ENCODE measurements at regions not wholly inside any gene's neighbourhood (a gene's known extent, or its start where the extent isn't known, plus 50 kb on each side); places are given as distances from the start of the nearest gene placed in this dataset.

DNA sequence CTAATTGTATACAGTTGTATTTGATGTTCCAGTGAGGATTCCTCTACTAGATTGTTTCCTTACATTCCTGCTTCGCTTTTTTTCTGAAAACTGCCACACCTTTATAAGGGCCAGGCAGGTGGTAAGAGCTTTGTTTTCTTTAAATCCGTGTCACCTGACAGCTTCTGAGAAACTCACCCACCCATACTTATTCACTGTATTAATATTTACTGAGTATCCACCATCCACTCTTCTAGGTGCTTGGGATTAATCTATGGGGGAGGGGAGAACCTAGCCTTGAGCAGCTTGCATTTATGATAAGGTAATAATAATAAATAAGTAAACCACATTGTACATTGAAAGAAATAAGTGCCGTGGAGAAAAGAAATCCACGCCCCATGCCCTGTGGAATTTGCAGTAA lies 174.7 kb upstream of the AGAP1 start (continued):
- TF ChIP-seq, protein P1, sequence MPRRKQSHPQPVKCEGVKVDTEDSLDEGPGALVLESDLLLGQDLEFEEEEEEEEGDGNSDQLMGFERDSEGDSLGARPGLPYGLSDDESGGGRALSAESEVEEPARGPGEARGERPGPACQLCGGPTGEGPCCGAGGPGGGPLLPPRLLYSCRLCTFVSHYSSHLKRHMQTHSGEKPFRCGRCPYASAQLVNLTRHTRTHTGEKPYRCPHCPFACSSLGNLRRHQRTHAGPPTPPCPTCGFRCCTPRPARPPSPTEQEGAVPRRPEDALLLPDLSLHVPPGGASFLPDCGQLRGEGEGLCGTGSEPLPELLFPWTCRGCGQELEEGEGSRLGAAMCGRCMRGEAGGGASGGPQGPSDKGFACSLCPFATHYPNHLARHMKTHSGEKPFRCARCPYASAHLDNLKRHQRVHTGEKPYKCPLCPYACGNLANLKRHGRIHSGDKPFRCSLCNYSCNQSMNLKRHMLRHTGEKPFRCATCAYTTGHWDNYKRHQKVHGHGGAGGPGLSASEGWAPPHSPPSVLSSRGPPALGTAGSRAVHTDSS (tag by site-specific recombination; IDR thresholded peaks at IDR 0.05), result no peak
- TF ChIP-seq ZSCAN30 (tag by site-specific recombination; IDR thresholded peaks at IDR 0.05) (no peak), TCF7L2 (IDR thresholded peaks at IDR 0.05; ENCODE audit: borderline replicate concordance, low read depth, low read length) (no peak)
- TF ChIP-seq, protein P2, sequence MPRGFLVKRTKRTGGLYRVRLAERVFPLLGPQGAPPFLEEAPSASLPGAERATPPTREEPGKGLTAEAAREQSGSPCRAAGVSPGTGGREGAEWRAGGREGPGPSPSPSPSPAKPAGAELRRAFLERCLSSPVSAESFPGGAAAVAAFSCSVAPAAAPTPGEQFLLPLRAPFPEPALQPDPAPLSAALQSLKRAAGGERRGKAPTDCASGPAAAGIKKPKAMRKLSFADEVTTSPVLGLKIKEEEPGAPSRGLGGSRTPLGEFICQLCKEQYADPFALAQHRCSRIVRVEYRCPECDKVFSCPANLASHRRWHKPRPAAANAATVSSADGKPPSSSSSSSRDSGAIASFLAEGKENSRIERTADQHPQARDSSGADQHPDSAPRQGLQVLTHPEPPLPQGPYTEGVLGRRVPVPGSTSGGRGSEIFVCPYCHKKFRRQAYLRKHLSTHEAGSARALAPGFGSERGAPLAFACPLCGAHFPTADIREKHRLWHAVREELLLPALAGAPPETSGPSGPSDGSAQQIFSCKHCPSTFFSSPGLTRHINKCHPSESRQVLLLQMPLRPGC (tag by site-specific recombination; IDR thresholded peaks at IDR 0.05), result no peak

DNA sequence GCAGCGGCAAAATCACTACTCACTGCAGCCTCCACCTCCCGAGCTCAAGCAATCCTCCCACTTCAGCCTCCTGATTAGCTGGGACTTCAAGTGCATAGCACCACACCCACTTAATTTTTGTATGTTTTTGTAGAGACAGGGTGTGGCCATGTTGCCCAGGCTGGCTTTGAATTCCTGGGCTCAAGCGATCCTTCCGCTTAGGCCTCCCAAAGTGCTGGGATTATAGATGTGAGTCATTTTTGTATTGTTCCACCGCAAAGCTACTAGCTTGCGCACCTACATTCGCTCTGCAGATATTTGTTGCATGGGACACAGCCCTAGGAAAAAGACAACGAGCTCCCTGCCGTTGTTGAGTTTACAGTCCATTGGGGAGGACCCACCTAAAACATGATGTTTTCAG lies 173.5 kb upstream of the AGAP1 start:
- CTCF ChIA-PET, result no interaction called here

DNA sequence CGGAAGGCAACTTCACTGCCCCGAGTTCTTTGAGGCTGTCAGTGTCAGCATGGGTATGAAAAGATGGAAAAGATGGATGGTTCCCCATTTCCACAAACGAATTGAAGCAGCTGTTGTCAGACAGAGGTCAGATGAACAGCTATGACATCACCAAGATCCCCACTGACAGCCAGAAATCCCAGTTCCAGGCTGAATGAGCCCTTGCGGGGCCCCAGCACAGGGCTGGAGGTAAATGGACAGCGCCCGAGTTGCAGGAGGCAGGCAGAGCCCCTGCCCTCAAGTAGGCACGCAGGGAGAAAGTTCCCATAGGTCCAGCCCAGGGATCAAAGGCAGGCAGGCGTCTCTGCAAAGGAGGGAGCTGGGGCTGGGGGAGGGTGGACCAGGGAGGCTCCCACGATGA lies 169.5 kb upstream of the AGAP1 start:
- H3K4me3 ChIP-seq (ENCODE audit: low read depth, low read length), result no peak overlapping the region
- POLR2A ChIA-PET, result no interaction called here
- TF ChIP-seq ZNF114 (tag by site-specific recombination; IDR thresholded peaks at IDR 0.05) (no peak), ZBTB21 (tag by site-specific recombination; IDR thresholded peaks at IDR 0.05) (0 out of 2 replicates have a peak, but pooled peaks have one; percentile 29), ZBTB20 (tag by site-specific recombination; IDR thresholded peaks at IDR 0.05) (peak; percentile 53; the same call in 1 of the 2 replicates), KLF10 (tag by site-specific recombination; IDR thresholded peaks at IDR 0.05) (no peak)
- TF ChIP-seq, protein P3, sequence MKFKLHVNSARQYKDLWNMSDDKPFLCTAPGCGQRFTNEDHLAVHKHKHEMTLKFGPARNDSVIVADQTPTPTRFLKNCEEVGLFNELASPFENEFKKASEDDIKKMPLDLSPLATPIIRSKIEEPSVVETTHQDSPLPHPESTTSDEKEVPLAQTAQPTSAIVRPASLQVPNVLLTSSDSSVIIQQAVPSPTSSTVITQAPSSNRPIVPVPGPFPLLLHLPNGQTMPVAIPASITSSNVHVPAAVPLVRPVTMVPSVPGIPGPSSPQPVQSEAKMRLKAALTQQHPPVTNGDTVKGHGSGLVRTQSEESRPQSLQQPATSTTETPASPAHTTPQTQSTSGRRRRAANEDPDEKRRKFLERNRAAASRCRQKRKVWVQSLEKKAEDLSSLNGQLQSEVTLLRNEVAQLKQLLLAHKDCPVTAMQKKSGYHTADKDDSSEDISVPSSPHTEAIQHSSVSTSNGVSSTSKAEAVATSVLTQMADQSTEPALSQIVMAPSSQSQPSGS (tag by site-specific recombination; IDR thresholded peaks at IDR 0.05; ENCODE audit: low read depth), result 0 out of 2 replicates have a peak, but pooled peaks have one; percentile 7
- TF ChIP-seq, protein P4, sequence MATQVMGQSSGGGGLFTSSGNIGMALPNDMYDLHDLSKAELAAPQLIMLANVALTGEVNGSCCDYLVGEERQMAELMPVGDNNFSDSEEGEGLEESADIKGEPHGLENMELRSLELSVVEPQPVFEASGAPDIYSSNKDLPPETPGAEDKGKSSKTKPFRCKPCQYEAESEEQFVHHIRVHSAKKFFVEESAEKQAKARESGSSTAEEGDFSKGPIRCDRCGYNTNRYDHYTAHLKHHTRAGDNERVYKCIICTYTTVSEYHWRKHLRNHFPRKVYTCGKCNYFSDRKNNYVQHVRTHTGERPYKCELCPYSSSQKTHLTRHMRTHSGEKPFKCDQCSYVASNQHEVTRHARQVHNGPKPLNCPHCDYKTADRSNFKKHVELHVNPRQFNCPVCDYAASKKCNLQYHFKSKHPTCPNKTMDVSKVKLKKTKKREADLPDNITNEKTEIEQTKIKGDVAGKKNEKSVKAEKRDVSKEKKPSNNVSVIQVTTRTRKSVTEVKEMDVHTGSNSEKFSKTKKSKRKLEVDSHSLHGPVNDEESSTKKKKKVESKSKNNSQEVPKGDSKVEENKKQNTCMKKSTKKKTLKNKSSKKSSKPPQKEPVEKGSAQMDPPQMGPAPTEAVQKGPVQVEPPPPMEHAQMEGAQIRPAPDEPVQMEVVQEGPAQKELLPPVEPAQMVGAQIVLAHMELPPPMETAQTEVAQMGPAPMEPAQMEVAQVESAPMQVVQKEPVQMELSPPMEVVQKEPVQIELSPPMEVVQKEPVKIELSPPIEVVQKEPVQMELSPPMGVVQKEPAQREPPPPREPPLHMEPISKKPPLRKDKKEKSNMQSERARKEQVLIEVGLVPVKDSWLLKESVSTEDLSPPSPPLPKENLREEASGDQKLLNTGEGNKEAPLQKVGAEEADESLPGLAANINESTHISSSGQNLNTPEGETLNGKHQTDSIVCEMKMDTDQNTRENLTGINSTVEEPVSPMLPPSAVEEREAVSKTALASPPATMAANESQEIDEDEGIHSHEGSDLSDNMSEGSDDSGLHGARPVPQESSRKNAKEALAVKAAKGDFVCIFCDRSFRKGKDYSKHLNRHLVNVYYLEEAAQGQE (tag by site-specific recombination; IDR thresholded peaks at IDR 0.05), result peak; percentile 76
- H3K9me3 ChIP-seq (ENCODE audit: control insufficient read depth, insufficient read depth, low read depth, low read length), result no peaks in the 10 kb centered on the region
- H3K27ac ChIP-seq (ENCODE audit: extremely low read depth, low read depth, low read length), result no peak overlapping the region
- H3K36me3 ChIP-seq (ENCODE audit: control insufficient read depth in 2 of 2, insufficient read depth in 1 of 2, low read length in 2 of 2), result no peaks in the 10 kb centered on the region
- CTCF ChIA-PET, result no interaction called here
- H3K4me1 ChIP-seq (ENCODE audit: control insufficient read depth, insufficient read depth, low read length), result no peaks in the 10 kb centered on the region

More for the DNA sequence above, 173.5 kb upstream of the AGAP1 start:
- POLR2A ChIA-PET, result no interaction called here
- Histone ChIP-seq H3K36me3 (ENCODE audit: control insufficient read depth in 2 of 2, insufficient read depth in 1 of 2, low read length in 2 of 2) (no peaks in the 10 kb centered on the region), H3K27ac (ENCODE audit: extremely low read depth, low read depth, low read length) (no peak overlapping the region), H3K9me3 (ENCODE audit: control insufficient read depth, insufficient read depth, low read depth, low read length) (no peaks in the 10 kb centered on the region), H3K4me1 (ENCODE audit: control insufficient read depth, insufficient read depth, low read length) (no peaks in the 10 kb centered on the region), H3K4me3 (ENCODE audit: low read depth, low read length) (no peak overlapping the region)
- TF ChIP-seq KLF1 (tag by site-specific recombination; IDR thresholded peaks at IDR 0.05), result peak; percentile 22; the same call in 1 of the 2 replicates
- TF ChIP-seq ZNF350 (tag by site-specific recombination; IDR thresholded peaks at IDR 0.05), result no peak
- no peak for TF ChIP-seq MZF1 (tag by site-specific recombination; IDR thresholded peaks at IDR 0.05; ENCODE audit: borderline replicate concordance)
- TF ChIP-seq ZNF571 (tag by site-specific recombination; IDR thresholded peaks at IDR 0.05), result no peak
- TF ChIP-seq ZNF211 (tag by site-specific recombination; IDR thresholded peaks at IDR 0.05; ENCODE audit: low read depth), result no peak
- TF ChIP-seq ZNF433 (tag by site-specific recombination; IDR thresholded peaks at IDR 0.05; ENCODE audit: low read depth), result no peak
- TF ChIP-seq ZSCAN16 (tag by site-specific recombination; IDR thresholded peaks at IDR 0.05), result no peak
- TF ChIP-seq WT1 (tag by site-specific recombination; IDR thresholded peaks at IDR 0.05), result no peak
- TF ChIP-seq, protein P5, sequence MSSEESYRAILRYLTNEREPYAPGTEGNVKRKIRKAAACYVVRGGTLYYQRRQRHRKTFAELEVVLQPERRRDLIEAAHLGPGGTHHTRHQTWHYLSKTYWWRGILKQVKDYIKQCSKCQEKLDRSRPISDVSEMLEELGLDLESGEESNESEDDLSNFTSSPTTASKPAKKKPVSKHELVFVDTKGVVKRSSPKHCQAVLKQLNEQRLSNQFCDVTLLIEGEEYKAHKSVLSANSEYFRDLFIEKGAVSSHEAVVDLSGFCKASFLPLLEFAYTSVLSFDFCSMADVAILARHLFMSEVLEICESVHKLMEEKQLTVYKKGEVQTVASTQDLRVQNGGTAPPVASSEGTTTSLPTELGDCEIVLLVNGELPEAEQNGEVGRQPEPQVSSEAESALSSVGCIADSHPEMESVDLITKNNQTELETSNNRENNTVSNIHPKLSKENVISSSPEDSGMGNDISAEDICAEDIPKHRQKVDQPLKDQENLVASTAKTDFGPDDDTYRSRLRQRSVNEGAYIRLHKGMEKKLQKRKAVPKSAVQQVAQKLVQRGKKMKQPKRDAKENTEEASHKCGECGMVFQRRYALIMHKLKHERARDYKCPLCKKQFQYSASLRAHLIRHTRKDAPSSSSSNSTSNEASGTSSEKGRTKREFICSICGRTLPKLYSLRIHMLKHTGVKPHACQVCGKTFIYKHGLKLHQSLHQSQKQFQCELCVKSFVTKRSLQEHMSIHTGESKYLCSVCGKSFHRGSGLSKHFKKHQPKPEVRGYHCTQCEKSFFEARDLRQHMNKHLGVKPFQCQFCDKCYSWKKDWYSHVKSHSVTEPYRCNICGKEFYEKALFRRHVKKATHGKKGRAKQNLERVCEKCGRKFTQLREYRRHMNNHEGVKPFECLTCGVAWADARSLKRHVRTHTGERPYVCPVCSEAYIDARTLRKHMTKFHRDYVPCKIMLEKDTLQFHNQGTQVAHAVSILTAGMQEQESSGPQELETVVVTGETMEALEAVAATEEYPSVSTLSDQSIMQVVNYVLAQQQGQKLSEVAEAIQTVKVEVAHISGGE (tag by site-specific recombination; conservative IDR thresholded peaks at IDR 0.05; ENCODE audit: low read depth), result no peak

Measured in HEK293 (cell line).